GM12878 (cell line): ENCODE measurements at regions not wholly inside any gene's neighbourhood (a gene's known extent, or its start where the extent isn't known, plus 50 kb on each side); places are given as distances from the start of the nearest gene placed in this dataset.

Experiments
- ATAC-seq: fragments of 200-7000 bp; cut with Tn5 transposase; 3 replicates; pipeline ENCODE4 v1.9.1; 2020; ENCODE audit warnings: mild to moderate bottlenecking, moderate library complexity
- BruUV-seq: library from RNA; stranded (reverse); fragments of 400-500 nt; replicated peaks from 2 replicates; lab custom pipeline; 2021; lab: Mats Ljungman, UMichigan
- CTCF ChIA-PET: fragments of 300-600 bp; sonication (Branson Sonifier 250); formaldehyde crosslinking; extraction: SDS; loops from one replicate; lab custom pipeline; 2021; ENCODE audit warnings: inconsistent platforms; lab: Yijun Ruan, JAX
- POLR2A ChIA-PET: fragments of 350-600 bp; formaldehyde crosslinking; extraction: SDS; loops from one replicate; lab custom pipeline; 2021; ENCODE audit warnings: inconsistent platforms; lab: Charles Lee
- RAD21 ChIA-PET: fragments of 300-600 bp; sonication (Branson Sonifier 250); formaldehyde crosslinking; loops from one replicate; lab custom pipeline; 2023; ENCODE audit warnings: antibody characterized with exemption; ENCODE audit not compliant: unreplicated experiment; lab: Charles Lee
- SMC1A ChIA-PET: fragments of 300-600 bp; sonication (Branson Sonifier 250); formaldehyde crosslinking; loops from one replicate; lab custom pipeline; 2023; ENCODE audit not compliant: unreplicated experiment, uncharacterized antibody; lab: Charles Lee
- DNase-seq: peaks from one replicate; pipeline ENCODE4 v3.0.0-alpha.2; 2011; ENCODE audit warnings: low read depth, low spot score
- FAIRE-seq: peaks from 3 replicates; lab custom pipeline; 2011; peaks lifted over from hg19 to GRCh38; lab: Jason Lieb, UNC
- H2AFZ ChIP-seq: 2 replicates; pipeline ENCODE4 v1.6.0; 2011; ENCODE audit warnings: low read depth, low read length, control low read depth; ENCODE audit not compliant: control insufficient read depth
- H3K27ac ChIP-seq: 2 replicates; pipeline ENCODE4 v1.5.1; 2011; ENCODE audit warnings: control low read depth; ENCODE audit not compliant: control insufficient read depth, insufficient read depth
- H3K27me3 ChIP-seq, 2 experiments: replicated peaks in 1 of 2; 2 replicates each; pipeline versions ENCODE4 v1.6.0 to v1.6.1; 2011; ENCODE audit warnings: low read length in 1 of 2; ENCODE audit not compliant: control insufficient read depth in 2 of 2, insufficient read depth in 2 of 2
- H3K36me3 ChIP-seq, 2 experiments: 2 replicates each; pipeline ENCODE4 v1.5.1; 2011; ENCODE audit warnings: low read length in 1 of 2; ENCODE audit not compliant: control insufficient read depth in 2 of 2, insufficient read depth in 2 of 2
- H3K4me1 ChIP-seq: 2 replicates; pipeline ENCODE4 v1.6.1; 2011; ENCODE audit warnings: mild to moderate bottlenecking, low read length, moderate library complexity, mixed read lengths; ENCODE audit not compliant: control insufficient read depth, insufficient read depth
- H3K4me2 ChIP-seq: 2 replicates; pipeline ENCODE4 v1.6.0; 2011; ENCODE audit warnings: control low read depth; ENCODE audit not compliant: control insufficient read depth, insufficient read depth
- H3K4me3 ChIP-seq: fragments of 200-600 bp; sonication (generic); 2 replicates; pipeline ENCODE4 v1.5.1; 2016
- H3K79me2 ChIP-seq: 2 replicates; pipeline ENCODE4 v1.6.0; 2011; ENCODE audit warnings: low read length; ENCODE audit not compliant: control insufficient read depth, insufficient read depth
- H3K9ac ChIP-seq: 2 replicates; pipeline ENCODE4 v1.8.0; 2011; ENCODE audit warnings: low read length, control low read depth, mixed read lengths; ENCODE audit not compliant: control insufficient read depth, insufficient read depth
- H3K9me3 ChIP-seq: replicated peaks from 3 replicates; pipeline ENCODE4 v1.5.1; 2011; ENCODE audit warnings: mild to moderate bottlenecking, low read length; ENCODE audit not compliant: control insufficient read depth, insufficient read depth
- H4K20me1 ChIP-seq: 2 replicates; pipeline ENCODE4 v1.6.0; 2011; ENCODE audit not compliant: control insufficient read depth, insufficient read depth
- ATF7 ChIP-seq: fragments of 450-650 bp; IDR thresholded peaks from 2 replicates; pipeline ENCODE4 v1.6.1; 2016; ENCODE audit warnings: low read depth, mild to moderate bottlenecking
- ETV6 ChIP-seq, 2 experiments: fragments of 450-650 bp in 1 of 2; IDR thresholded peaks in 1 of 2; conservative IDR thresholded peaks in 1 of 2; 2 replicates each; pipeline ENCODE4 v1.6.1; 2014; ENCODE audit warnings: antibody characterized with exemption in 1 of 2, borderline replicate concordance in 1 of 2, low read depth in 1 of 2, mild to moderate bottlenecking in 1 of 2, moderate library complexity in 1 of 2
- HDAC6 ChIP-seq: fragments of 200-600 bp; sonication (generic); IDR thresholded peaks from one replicate; pipeline ENCODE4 v1.8.0; 2017; ENCODE audit warnings: antibody characterized with exemption; ENCODE audit not compliant: unreplicated experiment
- HDGF ChIP-seq: fragments of 450-650 bp; IDR thresholded peaks from 2 replicates; pipeline ENCODE4 v1.6.1; 2016; ENCODE audit warnings: antibody characterized with exemption
- PAX5 ChIP-seq: IDR thresholded peaks from 2 replicates; pipeline ENCODE4 v1.6.1; 2011; ENCODE audit warnings: low read depth, low read length, borderline replicate concordance
- ZSCAN29 ChIP-seq: fragments of 450-650 bp; IDR thresholded peaks from 2 replicates; pipeline ENCODE4 v1.6.1; 2017; ENCODE audit warnings: mild to moderate bottlenecking, moderate library complexity
- WGBS: methylation state at CpG from one replicate; pipeline ENCODE4 v1.1.6; 2016; ENCODE audit warnings: low lambda C conversion rate; ENCODE audit not compliant: insufficient replicate concordance, insufficient coverage; ENCODE audit errors: missing lambda C conversion rate; 5-methylcytosine and 5-hydroxymethylcytosine counted together
- in situ Hi-C: fragments of 300-500 bp; cut with MboI; formaldehyde crosslinking; loops from 9 replicates; pipeline ENCODE4 v1.14.3; 2018; ENCODE audit warnings: mixed read lengths
- intact Hi-C: fragments of 100-400 bp; cut with micrococcal nuclease; formaldehyde crosslinking; loops from one replicate; pipeline ENCODE4 v1.14.2; 2022; ENCODE audit not compliant: unreplicated experiment
- TF ChIP-seq, protein P1 (sequence below): fragments of 450-650 bp; conservative IDR thresholded peaks from 2 replicates; pipeline ENCODE4 v1.6.1; 2017; ENCODE audit warnings: mild to moderate bottlenecking, moderate library complexity
- TF ChIP-seq, protein P2 (sequence below): fragments of 450-650 bp; IDR thresholded peaks from 2 replicates; pipeline ENCODE4 v1.6.1; 2018; ENCODE audit warnings: mild to moderate bottlenecking, low read depth, moderate library complexity; ENCODE audit not compliant: partially characterized antibody
- TF ChIP-seq, protein P3 (sequence below): fragments of 450-650 bp; formaldehyde crosslinking; IDR thresholded peaks from 2 replicates; pipeline ENCODE4 v1.5.0; 2022; ENCODE audit warnings: mild to moderate bottlenecking, missing genetic modification characterization
- TF ChIP-seq, protein P4 (sequence below): fragments of 450-650 bp; IDR thresholded peaks from 2 replicates; pipeline ENCODE4 v1.6.1; 2017; ENCODE audit warnings: mild to moderate bottlenecking, moderate library complexity

DNA sequence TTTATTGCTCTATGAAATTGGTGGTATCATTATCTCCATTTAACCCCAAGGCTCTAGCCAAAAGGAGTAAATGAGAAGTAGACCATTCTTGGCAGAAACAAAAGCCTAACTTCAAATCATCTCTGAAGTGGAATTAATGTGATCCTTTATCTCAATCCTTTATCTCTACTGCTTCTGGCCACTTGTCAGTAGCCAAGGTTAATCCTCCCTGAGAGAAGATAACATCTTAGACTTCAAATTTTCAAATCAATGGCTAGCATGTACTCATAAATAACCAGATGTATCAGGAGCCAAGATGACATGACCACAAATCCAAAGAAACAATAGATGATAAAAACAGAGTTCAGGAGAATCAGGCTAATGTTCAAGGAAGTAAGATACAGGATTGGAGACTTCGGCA, 123.1 kb upstream of the RASSF8 start (continued):
- TF ChIP-seq, protein P1, sequence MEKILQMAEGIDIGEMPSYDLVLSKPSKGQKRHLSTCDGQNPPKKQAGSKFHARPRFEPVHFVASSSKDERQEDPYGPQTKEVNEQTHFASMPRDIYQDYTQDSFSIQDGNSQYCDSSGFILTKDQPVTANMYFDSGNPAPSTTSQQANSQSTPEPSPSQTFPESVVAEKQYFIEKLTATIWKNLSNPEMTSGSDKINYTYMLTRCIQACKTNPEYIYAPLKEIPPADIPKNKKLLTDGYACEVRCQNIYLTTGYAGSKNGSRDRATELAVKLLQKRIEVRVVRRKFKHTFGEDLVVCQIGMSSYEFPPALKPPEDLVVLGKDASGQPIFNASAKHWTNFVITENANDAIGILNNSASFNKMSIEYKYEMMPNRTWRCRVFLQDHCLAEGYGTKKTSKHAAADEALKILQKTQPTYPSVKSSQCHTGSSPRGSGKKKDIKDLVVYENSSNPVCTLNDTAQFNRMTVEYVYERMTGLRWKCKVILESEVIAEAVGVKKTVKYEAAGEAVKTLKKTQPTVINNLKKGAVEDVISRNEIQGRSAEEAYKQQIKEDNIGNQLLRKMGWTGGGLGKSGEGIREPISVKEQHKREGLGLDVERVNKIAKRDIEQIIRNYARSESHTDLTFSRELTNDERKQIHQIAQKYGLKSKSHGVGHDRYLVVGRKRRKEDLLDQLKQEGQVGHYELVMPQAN = no peak
- TF ChIP-seq ZSCAN29 = no peak

DNA sequence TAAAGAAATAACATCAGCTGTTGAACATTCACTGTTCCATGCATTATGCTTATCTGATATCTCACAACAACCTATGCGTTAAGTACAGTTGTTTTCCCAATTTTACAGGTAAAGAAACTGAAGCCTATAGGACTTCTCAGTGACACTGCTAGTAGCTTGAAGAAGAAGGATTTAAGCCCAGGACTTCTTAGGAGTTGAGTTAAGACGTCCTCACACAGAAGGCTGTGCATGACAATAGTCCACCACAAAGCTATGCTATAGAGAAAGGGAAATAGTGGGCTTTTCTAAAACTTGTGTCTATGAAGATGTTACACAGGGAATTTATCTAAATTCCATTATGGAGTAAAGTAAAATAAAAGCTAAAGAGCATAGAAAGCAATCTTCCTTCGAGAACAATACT, 120.5 kb upstream of the RASSF8 start:
- ATAC-seq (no peak), DNase-seq (no peak), FAIRE-seq (no peak)
- Histone ChIP-seq H3K27ac (no peak overlapping the region), H3K9me3 (no peaks in the 10 kb centered on the region), H3K4me3 (no peak overlapping the region), H3K27me3 (no peaks in the 10 kb centered on the region), H3K9ac (no peak overlapping the region), H3K4me2 (no peak overlapping the region), H3K79me2 (no peaks in the 10 kb centered on the region), H3K36me3 (no peaks in the 10 kb centered on the region), H4K20me1 (no peaks in the 10 kb centered on the region), H3K4me1 (no peaks in the 10 kb centered on the region), H2AFZ (no peak overlapping the region)
- ChIA-PET CTCF (no interaction called here), RAD21 (no interaction called here), POLR2A (no interaction called here), SMC1A (no interaction called here)
- in situ Hi-C loops = no loop called here
- WGBS = 34% methylated on average over 3 of the region's 3 CpGs
- intact Hi-C loops = no loop called here
- BruUV-seq = no TSS peak
- TF ChIP-seq ETV6 (conservative IDR thresholded peaks at IDR 0.05 in 1 of 2, IDR thresholded peaks at IDR 0.05 in 1 of 2; ENCODE audit: borderline replicate concordance in 1 of 2, low read depth in 1 of 2) (no peak), HDGF (no peak), HDAC6 (no peak), ATF7 (no peak), PAX5 (no peak)
- TF ChIP-seq, protein P2, sequence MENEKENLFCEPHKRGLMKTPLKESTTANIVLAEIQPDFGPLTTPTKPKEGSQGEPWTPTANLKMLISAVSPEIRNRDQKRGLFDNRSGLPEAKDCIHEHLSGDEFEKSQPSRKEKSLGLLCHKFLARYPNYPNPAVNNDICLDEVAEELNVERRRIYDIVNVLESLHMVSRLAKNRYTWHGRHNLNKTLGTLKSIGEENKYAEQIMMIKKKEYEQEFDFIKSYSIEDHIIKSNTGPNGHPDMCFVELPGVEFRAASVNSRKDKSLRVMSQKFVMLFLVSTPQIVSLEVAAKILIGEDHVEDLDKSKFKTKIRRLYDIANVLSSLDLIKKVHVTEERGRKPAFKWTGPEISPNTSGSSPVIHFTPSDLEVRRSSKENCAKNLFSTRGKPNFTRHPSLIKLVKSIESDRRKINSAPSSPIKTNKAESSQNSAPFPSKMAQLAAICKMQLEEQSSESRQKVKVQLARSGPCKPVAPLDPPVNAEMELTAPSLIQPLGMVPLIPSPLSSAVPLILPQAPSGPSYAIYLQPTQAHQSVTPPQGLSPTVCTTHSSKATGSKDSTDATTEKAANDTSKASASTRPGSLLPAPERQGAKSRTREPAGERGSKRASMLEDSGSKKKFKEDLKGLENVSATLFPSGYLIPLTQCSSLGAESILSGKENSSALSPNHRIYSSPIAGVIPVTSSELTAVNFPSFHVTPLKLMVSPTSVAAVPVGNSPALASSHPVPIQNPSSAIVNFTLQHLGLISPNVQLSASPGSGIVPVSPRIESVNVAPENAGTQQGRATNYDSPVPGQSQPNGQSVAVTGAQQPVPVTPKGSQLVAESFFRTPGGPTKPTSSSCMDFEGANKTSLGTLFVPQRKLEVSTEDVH = no peak
- TF ChIP-seq, protein P3, sequence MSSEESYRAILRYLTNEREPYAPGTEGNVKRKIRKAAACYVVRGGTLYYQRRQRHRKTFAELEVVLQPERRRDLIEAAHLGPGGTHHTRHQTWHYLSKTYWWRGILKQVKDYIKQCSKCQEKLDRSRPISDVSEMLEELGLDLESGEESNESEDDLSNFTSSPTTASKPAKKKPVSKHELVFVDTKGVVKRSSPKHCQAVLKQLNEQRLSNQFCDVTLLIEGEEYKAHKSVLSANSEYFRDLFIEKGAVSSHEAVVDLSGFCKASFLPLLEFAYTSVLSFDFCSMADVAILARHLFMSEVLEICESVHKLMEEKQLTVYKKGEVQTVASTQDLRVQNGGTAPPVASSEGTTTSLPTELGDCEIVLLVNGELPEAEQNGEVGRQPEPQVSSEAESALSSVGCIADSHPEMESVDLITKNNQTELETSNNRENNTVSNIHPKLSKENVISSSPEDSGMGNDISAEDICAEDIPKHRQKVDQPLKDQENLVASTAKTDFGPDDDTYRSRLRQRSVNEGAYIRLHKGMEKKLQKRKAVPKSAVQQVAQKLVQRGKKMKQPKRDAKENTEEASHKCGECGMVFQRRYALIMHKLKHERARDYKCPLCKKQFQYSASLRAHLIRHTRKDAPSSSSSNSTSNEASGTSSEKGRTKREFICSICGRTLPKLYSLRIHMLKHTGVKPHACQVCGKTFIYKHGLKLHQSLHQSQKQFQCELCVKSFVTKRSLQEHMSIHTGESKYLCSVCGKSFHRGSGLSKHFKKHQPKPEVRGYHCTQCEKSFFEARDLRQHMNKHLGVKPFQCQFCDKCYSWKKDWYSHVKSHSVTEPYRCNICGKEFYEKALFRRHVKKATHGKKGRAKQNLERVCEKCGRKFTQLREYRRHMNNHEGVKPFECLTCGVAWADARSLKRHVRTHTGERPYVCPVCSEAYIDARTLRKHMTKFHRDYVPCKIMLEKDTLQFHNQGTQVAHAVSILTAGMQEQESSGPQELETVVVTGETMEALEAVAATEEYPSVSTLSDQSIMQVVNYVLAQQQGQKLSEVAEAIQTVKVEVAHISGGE (CRISPR knock-in tag) = no peak
- TF ChIP-seq, protein P4, sequence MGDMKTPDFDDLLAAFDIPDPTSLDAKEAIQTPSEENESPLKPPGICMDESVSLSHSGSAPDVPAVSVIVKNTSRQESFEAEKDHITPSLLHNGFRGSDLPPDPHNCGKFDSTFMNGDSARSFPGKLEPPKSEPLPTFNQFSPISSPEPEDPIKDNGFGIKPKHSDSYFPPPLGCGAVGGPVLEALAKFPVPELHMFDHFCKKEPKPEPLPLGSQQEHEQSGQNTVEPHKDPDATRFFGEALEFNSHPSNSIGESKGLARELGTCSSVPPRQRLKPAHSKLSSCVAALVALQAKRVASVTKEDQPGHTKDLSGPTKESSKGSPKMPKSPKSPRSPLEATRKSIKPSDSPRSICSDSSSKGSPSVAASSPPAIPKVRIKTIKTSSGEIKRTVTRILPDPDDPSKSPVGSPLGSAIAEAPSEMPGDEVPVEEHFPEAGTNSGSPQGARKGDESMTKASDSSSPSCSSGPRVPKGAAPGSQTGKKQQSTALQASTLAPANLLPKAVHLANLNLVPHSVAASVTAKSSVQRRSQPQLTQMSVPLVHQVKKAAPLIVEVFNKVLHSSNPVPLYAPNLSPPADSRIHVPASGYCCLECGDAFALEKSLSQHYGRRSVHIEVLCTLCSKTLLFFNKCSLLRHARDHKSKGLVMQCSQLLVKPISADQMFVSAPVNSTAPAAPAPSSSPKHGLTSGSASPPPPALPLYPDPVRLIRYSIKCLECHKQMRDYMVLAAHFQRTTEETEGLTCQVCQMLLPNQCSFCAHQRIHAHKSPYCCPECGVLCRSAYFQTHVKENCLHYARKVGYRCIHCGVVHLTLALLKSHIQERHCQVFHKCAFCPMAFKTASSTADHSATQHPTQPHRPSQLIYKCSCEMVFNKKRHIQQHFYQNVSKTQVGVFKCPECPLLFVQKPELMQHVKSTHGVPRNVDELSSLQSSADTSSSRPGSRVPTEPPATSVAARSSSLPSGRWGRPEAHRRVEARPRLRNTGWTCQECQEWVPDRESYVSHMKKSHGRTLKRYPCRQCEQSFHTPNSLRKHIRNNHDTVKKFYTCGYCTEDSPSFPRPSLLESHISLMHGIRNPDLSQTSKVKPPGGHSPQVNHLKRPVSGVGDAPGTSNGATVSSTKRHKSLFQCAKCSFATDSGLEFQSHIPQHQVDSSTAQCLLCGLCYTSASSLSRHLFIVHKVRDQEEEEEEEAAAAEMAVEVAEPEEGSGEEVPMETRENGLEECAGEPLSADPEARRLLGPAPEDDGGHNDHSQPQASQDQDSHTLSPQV = no peak
